CD4-positive, alpha-beta T cell treated with Interleukin-4 for 4 hours (primary cell): ENCODE measurements at regions not wholly inside any gene's neighbourhood (a gene's known extent, or its start where the extent isn't known, plus 50 kb on each side); places are given as distances from the start of the nearest gene placed in this dataset.
A peak's percentile ranks its signal among the peaks of the same experiment; 100 is the strongest.

Experiments used
- DNase-seq: peaks from one replicate; pipeline ENCODE4 v3.0.0-alpha.2; 2020

- DNase-seq, result no peak
Measured at GRCh38 chr12:4012977-4013968, 140.1 kb upstream of the PARP11 start.

GRCh38 chr12:4012073-4012472, 138.9 kb upstream of the PARP11 start:
- DNase-seq, result no peak

- no peak for DNase-seq
Measured at GRCh38 chr12:4011597-4011996, 138.4 kb upstream of the PARP11 start.

GRCh38 chr12:4009979-4010704, 136.9 kb upstream of the PARP11 start:
- DNase-seq, result no peak

GRCh38 chr12:4006743-4007142, 133.5 kb upstream of the PARP11 start:
- DNase-seq, result no peak

- no peak for DNase-seq
Measured at GRCh38 chr12:4005851-4006430, 132.7 kb upstream of the PARP11 start.

- DNase-seq, result no peak
Measured at GRCh38 chr12:4003576-4003975, 130.4 kb upstream of the PARP11 start.

GRCh38 chr12:4002601-4003000, 129.4 kb upstream of the PARP11 start:
- no peak for DNase-seq

- no peak for DNase-seq
Measured at GRCh38 chr12:4001841-4002240, 128.6 kb upstream of the PARP11 start.

- no peak for DNase-seq
Measured at GRCh38 chr12:4001031-4001430, 127.8 kb upstream of the PARP11 start.

GRCh38 chr12:3999904-4000303, 126.7 kb upstream of the PARP11 start:
- DNase-seq, result no peak

- peak; percentile 11 for DNase-seq
Measured at GRCh38 chr12:3998968-3999792, 126.0 kb upstream of the PARP11 start.

- DNase-seq, result no peak
Measured at GRCh38 chr12:3998397-3998796, 125.2 kb upstream of the PARP11 start.

- no peak for DNase-seq
Measured at GRCh38 chr12:3996322-3996721, 123.1 kb upstream of the PARP11 start.

GRCh38 chr12:3995306-3995705, 122.1 kb upstream of the PARP11 start:
- no peak for DNase-seq

- DNase-seq, result no peak
Measured at GRCh38 chr12:3994500-3994899, 121.3 kb upstream of the PARP11 start.

GRCh38 chr12:3992945-3993344, 119.7 kb upstream of the PARP11 start:
- DNase-seq, result no peak

GRCh38 chr12:3991798-3992580, 118.8 kb upstream of the PARP11 start:
- no peak for DNase-seq

GRCh38 chr12:3990501-3991280, 117.5 kb upstream of the PARP11 start:
- DNase-seq, result no peak

GRCh38 chr12:3989218-3989550, 116.0 kb upstream of the PARP11 start:
- DNase-seq, result no peak
